ENCODE measurements at regions not wholly inside any gene's neighbourhood (a gene's known extent, or its start where the extent isn't known, plus 50 kb on each side); places are given as distances from the start of the nearest gene placed in this dataset.

DNA sequence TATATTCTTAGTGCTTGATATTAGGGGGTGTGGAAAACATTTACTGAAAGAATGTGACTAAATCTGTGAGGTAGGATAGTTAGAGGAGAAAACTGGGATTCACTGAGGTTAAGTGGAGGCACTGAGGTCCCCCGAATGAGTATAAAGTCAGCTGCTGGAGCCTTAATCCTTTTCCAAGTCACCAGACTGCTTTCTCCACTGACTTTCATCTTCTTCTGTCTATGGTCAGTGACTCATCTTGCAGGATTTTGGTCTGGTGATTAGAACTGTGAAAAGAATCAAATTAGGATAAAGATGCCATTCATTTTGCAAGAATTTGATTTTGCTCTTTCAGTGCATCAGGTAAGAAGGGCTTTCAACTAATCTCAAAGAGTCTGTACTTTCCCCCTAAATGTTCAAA is 89.3 kb upstream of the ALDH1A1 start:
- TF ChIP-seq, protein P1, sequence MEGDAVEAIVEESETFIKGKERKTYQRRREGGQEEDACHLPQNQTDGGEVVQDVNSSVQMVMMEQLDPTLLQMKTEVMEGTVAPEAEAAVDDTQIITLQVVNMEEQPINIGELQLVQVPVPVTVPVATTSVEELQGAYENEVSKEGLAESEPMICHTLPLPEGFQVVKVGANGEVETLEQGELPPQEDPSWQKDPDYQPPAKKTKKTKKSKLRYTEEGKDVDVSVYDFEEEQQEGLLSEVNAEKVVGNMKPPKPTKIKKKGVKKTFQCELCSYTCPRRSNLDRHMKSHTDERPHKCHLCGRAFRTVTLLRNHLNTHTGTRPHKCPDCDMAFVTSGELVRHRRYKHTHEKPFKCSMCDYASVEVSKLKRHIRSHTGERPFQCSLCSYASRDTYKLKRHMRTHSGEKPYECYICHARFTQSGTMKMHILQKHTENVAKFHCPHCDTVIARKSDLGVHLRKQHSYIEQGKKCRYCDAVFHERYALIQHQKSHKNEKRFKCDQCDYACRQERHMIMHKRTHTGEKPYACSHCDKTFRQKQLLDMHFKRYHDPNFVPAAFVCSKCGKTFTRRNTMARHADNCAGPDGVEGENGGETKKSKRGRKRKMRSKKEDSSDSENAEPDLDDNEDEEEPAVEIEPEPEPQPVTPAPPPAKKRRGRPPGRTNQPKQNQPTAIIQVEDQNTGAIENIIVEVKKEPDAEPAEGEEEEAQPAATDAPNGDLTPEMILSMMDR (IDR thresholded peaks at IDR 0.05; ENCODE audit: insufficient read depth, low read length, poor library complexity, severe bottlenecking), result no peak
- no peak for TF ChIP-seq EZH2phosphoT487 (conservative IDR thresholded peaks at IDR 0.05; ENCODE audit: low read length)

All from SU-DHL-6 (cell line).